Right forelimb (tissue), 1 donor: ENCODE measurements at regions not wholly inside any gene's neighbourhood (a gene's known extent, or its start where the extent isn't known, plus 50 kb on each side); places are given as distances from the start of the nearest gene placed in this dataset.
"Not testable (repeated sequence)": the region's sequence is repeated elsewhere in the genome, so short reads cannot be mapped to it uniquely, and the experiment has no call there.

Experiments used
- DNase-seq: peaks from one replicate; pipeline ENCODE4 v3.0.0-alpha.2; 2018

DNA sequence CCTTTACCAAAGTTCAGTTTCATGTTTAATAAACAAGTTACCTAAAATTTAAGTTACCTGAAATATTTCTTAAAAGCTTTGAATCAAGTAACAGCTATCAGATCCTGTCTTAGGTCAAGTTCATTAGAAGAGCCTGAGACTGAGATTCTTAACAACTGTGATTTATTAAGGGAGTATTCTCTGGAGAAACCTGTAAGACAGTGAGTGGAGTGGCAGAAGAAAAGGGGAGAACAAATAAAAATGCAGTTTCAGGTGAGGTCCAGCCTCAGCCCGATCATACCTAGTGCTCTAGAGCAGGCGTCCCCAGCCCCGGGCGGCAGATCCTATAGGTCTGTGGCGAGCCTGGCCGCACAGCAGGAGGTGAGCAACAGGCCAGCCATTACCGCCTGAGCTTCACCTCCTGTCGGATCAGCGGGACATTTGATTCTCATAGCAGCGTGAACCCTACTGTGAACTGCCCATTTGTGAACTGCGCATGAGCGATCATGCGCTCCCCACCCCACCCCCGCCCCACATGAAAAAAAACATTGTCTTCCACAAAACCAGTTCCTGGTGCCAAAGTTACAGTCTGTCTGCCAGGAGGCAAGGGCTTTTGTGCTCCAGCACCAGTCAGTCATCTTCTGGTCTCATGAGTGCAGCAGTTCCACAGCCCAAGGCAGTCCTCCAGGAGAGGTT is 59.2 kb upstream of the ADGRB3 start:
- no peak for DNase-seq

DNA sequence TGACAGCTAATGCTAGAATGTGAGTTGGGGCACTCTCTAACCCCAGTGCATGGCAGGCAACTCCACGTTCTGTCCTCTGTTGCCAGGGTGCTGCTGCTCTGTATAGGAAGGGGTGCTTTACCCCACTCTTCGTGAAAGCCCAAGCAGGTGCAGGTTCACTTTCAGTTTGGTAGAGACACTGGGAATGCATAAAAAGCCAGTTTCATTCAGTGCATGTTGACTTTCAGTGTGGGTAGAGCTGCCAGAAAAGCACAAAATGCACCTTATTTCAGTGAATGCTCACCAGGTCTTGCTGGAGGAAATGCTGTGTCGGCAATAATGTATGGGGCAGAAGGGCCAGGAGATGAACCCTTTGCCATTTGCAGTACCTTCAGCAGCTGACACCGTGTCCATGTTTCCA is 62.1 kb upstream of the ADGRB3 start:
- DNase-seq, result no peak

DNA sequence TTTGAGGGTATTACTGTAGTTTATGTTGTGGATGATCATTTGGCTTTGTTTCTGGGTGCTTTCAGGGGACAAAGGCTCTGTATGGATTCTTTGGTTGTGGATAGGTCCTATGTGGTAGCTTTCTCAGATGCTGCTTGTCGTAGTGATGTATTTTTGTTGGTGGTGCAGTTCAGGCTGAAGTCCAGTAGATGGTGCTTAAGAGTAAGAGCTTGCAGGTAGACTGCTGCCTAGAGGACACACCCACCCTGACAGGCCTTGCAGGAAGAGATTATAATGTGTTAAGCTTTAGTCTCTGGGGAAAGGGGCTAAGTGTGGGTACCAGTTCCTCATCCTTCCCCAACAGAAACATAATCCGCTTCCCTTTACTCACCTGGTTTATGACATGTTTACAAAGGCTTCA is 62.6 kb upstream of the ADGRB3 start:
- no peak for DNase-seq

DNA sequence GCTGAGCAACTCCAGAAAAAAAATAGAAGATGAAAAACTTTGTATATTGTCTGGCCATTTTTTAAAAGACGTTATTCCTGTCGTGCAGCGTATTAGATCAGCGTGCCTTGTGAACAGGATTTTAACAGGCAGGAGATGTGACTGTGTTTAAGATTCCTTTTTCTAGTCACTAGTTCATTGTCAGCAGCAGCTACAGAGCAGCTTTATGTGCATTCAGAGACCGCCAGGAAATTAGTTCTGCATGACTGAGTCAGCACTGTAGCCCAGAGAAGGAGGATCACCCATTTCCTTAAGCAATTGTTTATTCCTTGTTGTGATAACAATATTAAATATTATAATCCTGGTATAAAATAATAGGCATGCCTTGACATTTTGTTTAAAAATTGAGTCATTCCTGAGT is 75.4 kb upstream of the ADGRB3 start:
- DNase-seq, result no peak

DNA sequence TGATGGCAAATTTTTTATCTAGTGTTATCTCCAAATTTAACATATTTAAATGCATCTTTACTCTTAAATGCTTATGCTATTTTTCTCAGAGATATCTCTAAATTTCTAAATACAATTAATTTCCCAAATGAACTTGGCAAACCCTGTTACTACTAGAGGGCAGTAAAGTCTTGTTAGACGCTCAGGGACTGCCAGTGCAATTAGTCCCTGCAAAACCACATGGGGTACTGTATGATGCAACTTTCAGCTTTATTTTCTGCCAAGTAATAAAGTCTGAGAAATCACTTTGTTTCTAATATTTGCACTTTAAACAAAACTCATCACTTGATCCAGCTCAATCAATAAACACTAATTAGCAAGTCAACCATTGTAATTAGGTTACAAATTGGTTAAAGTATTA is 76.0 kb upstream of the ADGRB3 start:
- DNase-seq, result no peak

DNA sequence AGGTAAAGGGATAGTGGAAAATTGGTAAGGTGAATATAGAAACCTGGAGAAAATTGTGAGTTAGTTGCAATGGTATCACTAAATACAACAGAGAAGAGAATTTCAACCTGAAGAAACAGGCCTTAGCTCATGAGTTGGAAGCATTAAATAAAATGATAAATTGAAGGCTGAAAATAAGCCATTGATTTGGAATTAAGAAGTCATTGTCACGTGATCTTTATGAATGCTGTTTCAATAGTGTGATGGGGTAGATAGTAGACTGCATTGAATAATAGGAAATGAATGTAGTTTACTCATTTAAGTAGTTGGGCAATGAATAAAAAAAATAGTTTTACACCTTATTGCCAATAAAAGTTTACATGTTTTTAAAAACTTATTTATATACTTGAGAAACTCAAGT is 88.5 kb upstream of the ADGRB3 start:
- DNase-seq, result no peak

DNA sequence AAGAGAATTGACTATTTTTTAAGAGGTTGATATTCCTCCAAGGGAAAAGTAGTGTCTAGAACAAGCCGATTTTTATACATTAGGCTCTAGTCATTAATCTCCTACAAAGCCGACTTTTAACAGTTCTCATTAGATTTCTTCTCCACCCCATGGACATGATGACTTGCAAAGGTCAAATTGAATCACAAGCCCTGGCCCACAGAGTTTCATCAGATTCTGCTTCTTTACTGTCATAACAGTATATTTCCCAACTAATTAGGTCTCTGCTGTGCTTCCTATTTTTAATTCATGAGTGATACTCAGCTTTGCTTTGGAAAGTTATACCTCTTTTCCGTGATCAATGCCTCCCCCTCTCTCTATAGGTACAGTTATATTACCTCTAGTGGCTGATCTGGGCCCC is 90.6 kb upstream of the ADGRB3 start:
- no peak for DNase-seq

DNA sequence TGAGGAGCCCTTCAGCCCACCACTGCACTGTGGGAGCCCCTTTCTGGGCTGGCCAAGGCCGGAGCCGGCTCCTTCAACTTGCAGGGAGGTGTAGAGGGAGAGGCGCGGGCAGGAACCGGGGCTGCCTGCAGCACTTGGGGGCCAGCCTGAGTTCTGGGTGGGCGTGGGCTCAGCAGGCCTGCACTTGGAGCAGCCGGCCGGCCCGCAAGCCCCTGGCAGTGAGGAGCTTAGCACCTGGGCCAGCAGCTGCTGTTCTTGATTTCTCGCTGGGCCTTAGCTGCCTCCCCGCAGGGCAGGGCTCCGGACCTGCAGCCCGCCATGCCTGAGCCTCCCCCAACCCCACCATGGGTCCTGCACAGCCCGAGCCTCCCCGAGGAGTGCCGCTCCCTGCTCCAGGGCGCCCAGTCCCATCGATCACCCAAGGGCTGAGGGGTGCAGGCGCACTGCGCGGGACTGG is 101.7 kb upstream of the ADGRB3 start:
- DNase-seq, result no peak

DNA sequence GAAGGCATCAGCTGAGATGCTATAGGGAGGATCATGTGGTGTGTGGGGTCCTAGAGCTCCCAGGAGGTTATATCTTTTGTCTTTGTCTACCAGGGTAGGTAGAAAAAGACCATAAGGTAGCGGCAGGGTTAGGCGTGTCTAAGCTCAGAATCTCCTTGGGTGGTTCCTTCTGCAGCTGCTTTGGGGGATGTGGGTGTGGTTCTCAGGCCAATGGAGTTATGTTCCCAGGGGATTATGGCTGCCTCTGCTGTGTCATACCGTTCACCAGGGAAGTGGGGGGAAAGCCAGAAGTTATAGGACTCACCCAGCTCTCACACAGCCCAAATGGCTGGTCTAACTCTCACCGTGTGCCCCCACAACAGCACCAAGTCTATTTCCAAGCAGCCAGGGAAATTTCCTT is 107.4 kb upstream of the ADGRB3 start:
- no peak for DNase-seq

DNA sequence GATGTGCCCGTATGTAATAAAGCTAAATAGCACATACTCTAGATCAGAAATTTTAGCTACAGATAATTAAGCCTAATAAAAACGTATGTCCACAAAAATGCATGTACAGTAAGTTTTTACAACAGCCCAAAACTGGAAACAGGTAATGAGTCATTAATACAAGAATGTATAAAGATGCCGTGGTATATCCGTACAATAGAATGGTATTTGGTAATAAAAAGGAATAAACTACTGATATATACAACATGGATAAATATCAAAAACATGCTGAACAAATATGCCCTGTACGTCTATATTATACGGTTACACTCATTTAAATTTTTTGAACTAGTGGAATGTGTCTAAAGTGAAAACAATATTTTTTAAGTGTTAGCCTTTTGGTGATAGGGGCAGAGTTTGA is 128.2 kb upstream of the ADGRB3 start:
- DNase-seq, result no peak

DNA sequence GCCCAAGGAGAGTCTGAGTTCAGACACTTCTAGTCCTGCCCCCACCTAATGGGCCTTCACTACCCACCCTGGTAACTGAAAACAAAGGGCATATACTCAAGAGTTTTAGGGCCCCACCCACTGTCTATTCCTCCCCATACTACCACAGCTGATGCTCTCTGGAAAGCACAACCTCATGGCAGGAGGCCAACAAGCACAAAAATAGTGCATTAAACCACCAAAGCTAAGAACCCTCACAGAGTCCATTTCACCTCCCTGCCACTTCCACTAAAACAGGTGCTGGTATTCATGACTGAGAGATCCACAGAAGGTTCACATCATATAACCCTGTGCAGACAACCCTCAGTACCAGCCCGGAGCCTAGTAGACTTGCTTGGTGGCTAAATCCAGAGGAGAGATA is 132.1 kb upstream of the ADGRB3 start:
- DNase-seq, result no peak

DNA sequence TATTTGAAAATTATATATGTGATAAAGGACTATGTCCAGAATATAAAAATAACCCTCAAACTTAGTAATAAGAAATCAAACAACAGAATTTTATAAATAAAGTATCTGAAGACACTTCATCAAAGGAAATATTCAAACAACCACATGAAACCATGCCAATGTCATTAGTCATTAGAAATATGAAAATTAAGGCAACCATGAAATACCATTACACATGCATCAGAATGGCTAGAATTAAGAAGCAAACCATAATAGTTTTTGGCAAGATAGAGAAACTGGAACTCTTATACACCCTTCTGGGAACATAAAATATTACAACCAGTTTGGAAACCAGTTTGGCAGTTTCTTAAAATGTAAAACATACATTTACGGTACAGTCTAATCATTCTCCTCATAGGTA is 137.2 kb upstream of the ADGRB3 start:
- DNase-seq, result no peak

DNA sequence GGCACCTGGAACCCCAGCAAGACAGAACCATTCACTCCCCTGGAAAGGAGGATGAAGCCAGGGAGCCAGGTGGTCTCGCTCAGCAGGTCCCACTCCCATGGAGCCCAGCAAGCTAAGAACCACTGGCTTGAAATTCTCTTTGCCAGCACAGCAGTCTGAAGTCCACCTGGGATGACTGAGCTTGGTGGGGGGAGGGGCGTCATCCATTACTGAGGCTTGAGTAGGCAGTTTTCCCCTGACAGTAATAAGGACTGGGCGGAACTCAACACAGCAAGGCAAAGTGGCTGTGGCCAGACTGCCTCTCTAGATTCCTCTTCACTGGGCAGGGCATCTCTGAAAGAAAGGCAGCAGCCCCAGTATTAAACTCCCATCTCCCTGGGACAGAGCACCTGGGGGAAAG is 140.2 kb upstream of the ADGRB3 start:
- DNase-seq, result not testable (repeated sequence)

DNA sequence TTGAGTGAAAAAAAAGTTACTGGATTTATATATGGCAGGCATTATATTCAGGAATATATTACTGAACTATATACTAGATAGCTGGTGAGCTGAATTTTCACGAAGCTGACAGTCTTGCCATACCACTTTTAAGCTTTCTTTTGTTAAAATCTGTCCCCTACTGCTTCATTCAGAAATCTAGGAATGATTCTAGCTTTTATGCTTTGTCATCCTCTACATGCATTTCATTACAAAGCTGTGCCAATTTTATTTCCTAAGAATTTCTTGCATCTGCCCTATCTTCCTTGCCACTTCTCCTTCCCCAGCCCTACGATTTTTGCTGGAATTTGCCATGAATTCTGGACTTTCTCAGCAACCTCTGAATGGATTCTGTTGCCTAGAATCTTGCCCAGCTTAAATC is 158.5 kb upstream of the ADGRB3 start:
- DNase-seq, result no peak

DNA sequence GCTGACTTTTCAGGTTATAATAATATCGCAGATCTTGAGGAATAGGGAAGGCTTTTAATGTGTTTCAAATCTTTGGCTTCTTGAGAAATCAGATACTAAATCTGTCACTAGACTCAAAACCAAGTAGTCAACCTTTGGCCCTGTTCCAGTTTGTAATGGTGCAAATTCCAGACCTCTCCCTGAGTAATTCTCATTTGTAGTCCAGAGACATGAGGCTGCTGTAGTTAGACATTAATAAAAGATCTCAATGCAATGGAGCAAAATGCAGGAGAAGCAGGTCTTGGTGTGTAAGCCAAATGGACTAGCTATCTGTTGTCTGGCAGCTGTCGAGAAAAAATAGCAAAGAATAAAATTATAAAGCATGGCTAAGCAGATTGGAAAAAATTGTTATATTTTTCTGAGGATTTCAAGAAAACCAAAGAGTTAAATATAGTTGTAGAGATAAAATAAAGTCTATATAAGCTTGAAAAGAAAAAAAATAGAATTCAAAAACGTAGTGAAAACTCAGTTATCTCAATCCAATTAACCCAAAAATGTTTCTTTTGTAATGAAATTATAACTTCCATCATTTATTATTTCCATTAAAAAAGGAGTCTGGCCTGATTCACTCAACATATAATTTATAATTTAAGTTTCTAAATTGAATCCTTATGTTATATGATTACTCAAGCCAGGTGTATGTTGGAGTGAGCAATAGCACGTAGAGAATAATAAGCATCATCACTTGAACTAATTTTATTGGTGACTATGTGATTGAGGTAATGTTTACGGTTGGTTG is 161.5 kb upstream of the ADGRB3 start:
- DNase-seq, result no peak

DNA sequence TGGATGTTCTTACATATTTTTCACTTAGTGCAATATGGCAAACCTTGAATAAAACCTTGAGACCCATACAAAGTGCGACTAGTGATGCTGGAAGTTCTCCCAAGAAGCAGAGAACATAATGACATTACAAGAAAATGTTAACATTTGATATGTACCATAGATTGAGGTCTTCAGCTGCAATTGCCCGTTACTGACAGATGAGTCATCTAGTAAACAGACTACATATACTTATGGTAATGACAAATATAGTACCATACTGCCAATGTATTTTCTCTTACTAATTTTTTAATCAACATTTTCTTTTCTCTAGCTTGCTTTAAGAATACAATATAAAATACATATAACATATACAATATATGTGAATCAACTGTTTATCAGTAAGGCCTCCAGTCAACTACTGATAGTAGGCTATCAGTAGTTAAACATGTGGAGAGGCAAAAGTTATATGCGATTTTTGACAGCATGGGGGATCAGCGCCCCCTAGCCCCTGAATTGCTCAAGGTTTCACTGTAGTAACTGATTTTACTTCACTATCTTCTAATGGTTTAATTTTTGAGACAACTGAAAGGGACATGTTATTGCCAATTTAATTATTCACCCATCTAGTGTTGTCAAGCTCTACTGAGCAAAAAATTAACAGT is 166.7 kb upstream of the ADGRB3 start:
- no peak for DNase-seq

DNA sequence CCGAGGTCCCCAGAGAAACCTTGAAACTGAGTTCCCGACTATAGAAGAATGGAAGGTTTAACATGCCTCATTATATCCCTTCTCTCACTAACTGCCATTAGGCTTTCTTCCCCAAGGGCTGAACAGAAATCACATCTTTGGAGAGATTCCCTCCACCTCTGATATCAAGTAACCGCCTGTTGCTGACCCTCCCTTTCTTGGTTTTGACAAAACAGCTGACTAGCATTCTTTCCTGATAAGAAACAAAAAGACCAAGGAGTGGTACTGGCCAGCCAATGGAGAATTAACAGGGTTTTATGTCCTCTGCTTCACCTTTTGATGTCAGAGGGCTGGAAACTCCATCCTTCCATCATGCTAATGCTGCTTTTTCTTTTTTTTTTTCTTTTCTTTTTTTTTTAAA is 176.6 kb upstream of the ADGRB3 start:
- no peak for DNase-seq

DNA sequence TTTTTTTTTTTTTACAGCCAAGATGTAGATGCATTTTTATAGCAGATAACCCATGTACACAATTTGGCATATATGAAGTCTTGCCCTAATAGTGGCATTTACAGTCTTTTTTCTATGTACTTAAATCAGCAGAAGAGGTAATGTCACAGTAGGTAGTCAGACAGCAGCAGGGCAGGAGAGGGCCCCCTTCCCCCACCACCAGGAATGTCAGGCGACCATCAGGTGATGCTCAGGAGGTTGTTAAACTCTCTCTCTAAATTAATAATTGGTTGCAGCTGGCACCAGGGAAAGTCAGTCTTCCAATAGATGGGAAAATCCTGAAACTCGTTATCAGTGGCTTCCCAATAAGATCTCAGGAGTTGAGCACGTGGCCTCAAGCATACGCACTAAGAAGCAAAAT is 188.0 kb upstream of the ADGRB3 start:
- no peak for DNase-seq

DNA sequence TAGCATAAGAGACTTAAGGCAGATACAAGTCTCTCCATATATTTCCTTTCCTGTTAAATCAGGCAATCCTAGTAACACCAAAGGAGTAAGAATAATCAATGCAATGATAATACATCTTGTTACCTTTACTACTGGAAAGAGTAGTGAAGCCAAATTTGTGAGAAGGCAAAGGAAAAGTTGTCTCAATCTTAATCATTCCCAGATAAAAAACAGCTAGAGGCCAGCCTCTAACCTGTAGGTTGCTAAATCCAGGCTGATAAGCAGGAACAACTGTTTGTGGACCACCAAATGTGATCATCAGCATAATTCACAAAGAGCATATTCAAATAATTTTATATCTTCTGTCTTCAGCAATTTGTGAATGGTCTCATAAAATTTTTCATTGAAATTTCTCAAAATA is 189.2 kb upstream of the ADGRB3 start:
- DNase-seq, result no peak

DNA sequence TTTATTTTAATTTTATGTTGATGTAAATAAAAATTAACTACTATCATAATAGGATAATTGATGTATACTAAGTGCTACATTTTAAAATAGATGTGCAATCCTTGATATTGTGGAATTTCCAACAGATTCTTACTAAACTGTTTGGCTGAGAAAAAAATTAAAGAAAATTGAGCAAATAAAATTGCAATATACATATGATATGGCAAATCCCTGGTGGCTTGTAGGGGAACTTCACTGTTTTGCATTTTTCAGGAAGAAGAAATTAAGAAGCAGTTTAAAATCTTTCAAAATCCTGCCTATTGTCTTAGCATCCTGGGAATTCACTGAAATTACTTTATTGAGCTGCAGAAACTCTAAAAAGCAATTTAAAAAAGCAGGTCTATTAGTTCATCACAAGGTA is 191.4 kb upstream of the ADGRB3 start:
- DNase-seq, result no peak

DNA sequence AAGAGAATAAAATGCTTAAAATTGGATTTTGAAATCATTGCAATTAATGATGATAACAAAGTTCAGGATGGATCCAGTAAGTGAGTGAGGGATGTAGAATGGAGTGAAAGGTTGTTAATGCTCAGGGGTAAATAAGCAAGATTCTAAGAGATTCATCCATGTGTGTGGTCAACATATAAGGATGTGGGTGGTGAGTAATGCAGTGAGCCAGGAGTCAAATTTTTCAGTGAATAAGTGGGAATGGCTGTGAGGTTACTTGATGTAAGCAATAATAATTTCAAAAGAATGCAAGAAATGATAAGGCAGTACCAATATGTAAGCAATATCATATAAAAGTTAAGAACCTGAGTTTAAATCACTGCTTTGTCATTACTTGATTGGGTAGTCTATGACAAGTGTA is 207.5 kb upstream of the ADGRB3 start:
- no peak for DNase-seq

DNA sequence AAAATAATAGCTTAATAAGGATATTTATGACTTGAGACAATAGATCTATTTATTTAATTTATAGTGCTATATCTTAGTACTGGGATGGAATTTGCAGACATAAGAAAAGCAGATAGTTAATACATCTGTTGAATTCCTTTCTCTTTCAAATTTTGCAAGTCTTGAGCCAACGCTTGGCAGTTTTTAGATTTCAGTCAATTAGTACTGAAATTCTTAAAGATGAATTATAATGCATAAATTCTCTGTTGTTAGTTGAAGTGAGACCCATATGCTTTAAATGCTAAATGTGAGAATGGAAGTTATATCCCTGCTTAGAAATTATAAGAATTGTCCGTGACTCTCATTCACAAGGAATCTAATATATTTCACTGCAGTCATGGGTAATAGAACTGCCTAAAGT is 225.1 kb upstream of the ADGRB3 start:
- no peak for DNase-seq

DNA sequence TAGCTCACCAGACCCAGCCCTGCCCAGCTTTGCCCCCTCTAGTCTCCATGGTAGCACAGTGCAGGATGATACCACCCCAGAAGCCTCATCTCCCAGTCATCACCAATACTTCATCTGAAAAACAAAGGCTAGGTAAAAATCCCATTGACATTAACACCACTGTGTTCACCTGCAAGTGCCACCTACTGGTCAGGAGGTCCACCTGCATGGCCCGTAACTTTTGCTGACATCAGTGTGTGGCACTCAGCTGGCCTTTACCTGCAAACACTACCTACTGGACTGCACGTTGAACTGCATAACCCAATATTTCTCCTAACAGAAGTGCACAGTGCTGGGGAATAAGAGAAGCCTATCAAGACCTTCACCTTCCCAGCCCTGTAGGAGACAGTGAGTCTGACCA is 234.7 kb upstream of the ADGRB3 start:
- no peak for DNase-seq

DNA sequence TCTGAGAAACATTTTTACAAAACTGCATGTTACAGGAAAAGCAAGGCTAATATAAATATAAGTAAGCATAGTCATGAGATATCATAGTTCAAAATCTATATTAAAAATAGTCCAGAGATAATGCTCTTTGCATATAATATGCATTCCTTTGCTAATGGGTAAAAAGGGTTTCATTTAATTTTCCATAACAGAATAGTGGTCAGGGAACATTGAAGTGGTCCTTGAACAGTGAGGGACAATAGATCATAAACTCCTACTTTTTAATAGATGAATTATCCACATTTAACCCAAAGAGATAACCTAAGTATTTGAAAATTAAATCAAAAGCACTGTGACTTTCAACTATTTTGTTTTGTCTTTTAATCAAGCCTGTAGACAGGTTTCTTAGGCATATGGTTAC is 243.1 kb upstream of the ADGRB3 start:
- DNase-seq, result no peak
